GM19324 (cell line): ENCODE measurements at regions not wholly inside any gene's neighbourhood (a gene's known extent, or its start where the extent isn't known, plus 50 kb on each side); places are given as distances from the start of the nearest gene placed in this dataset.
"Not testable (repeated sequence)": the region's sequence is repeated elsewhere in the genome, so short reads cannot be mapped to it uniquely, and the experiment has no call there.

Experiments used
- ATAC-seq: cut with Tn5 transposase; IDR thresholded peaks from one replicate; pipeline ENCODE4 v1.9.1; 2021; ENCODE audit warnings: mild to moderate bottlenecking, moderate library complexity; ENCODE audit not compliant: unreplicated experiment, low FRiP score

- no peak for ATAC-seq
These were observed 775.9 kb downstream of the CENPC start for GRCh38 chr4:66769441-66769840.

GRCh38 chr4:66767442-66767841 lies 777.9 kb downstream of the CENPC start:
- ATAC-seq, result no peak

- no peak for ATAC-seq
These were observed 778.7 kb downstream of the CENPC start for GRCh38 chr4:66766557-66766956.

- ATAC-seq, result no peak
These were observed 795.0 kb downstream of the CENPC start for GRCh38 chr4:66750273-66750672.

DNA sequence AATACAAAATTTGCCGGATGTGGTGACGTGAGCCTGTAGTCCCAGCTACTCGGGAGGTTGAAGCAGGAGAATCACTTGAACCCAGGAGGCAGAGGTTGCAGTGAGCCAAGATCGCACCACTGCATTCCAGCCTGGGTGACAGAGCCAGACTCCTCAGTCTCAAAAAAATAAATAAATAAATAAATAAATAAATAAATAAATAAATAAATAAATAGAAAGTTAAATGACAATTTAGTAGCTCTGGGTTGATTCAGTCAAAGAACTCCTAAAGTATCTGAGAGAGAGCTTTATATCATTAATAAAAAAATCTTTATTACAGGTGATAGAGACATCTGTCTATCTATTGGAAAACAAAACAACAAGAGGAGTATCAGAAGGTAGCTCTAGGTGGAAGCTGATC lies 798.4 kb downstream of the CENPC start:
- not testable (repeated sequence) for ATAC-seq

GRCh38 chr4:66741081-66741480 lies 804.2 kb downstream of the CENPC start:
- ATAC-seq, result no peak

GRCh38 chr4:66736606-66737005 lies 808.7 kb downstream of the CENPC start:
- no peak for ATAC-seq

DNA sequence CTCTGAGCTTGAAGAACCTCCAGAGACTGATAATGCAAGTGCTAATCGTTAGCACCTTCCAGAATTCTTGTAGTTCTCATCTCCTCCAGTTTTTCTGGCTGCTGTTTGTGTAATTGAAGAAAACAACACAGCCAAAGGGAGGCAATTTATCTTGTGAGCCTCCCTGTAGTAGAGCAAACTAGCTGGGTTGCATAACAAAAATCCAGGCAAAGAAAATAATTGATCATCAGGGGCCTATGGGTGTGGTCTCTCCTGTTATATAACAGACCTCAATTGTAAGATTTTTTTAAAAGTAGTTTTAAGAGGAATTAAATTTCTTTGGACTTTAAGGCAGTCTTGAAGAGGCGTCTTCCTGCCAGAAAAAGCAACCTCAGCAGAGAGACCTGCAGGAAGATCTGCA lies 817.0 kb downstream of the CENPC start:
- ATAC-seq, result no peak

GRCh38 chr4:66712301-66712921 lies 832.9 kb downstream of the CENPC start:
- ATAC-seq, result not testable (repeated sequence)

- no peak for ATAC-seq
These were observed 841.1 kb downstream of the CENPC start for GRCh38 chr4:66704243-66704642.

- ATAC-seq, result no peak
These were observed 850.6 kb downstream of the CENPC start for GRCh38 chr4:66694739-66695138.

GRCh38 chr4:66693694-66694093 lies 851.6 kb downstream of the CENPC start:
- no peak for ATAC-seq

DNA sequence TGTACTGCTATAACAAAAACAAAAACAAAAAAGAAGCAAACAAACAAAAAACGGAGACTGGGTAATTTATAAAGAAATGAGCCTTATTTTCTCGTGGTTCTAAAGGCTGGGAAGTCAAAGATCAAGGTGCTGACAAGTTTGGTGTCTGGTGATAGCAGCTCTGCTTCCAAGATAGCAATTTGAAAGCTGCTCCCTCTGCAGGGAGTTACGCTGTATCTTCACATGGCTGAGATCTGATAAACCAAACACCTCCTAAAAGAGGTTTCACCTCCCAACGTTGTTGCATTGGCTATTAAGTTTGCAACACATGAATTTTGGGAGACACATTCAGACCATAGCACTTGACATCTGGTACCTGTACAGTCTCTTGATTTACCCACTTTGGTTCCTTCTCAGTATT lies 854.2 kb downstream of the CENPC start:
- ATAC-seq, result no peak

DNA sequence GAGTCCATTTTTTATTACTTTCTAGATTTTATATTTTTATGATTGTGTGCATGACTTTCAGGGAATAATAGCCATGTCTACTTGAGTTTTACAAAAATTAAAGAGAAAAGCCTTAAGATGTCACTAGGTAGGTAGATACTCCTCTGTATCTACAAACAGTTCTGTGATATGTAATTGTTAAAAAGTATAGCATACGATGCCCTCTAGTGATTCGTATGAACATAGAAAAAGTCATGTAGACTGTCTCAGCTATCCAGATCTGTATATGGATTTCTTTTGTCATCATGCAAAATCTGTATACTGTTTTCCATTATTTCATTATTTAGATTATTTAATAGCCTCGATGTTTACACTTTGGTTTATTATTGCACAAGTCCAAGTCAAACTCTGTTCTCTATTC lies 856.6 kb downstream of the CENPC start:
- ATAC-seq, result no peak

- no peak for ATAC-seq
These were observed 857.8 kb downstream of the CENPC start for GRCh38 chr4:66687459-66687858.

DNA sequence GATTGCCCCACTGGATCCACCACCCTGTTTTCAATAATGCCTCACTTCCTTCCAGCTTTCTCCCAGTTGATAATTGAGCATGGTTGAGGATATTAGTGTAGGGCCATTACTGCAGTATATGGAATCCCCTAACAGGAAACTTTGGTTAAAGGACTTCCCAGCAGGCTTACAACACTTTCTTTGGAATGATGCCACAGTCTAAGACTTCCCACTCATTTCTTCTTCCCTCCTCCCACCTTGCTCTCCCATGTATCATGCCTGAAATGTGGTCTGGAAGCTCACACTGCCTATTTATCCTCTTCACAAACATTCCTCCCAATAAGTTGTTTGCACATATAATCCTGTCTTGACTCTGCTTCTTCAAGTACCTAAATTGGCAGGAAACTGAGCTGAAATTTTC lies 863.3 kb downstream of the CENPC start:
- ATAC-seq, result no peak

- ATAC-seq, result no peak
These were observed 878.1 kb downstream of the CENPC start for GRCh38 chr4:66667249-66667648.

DNA sequence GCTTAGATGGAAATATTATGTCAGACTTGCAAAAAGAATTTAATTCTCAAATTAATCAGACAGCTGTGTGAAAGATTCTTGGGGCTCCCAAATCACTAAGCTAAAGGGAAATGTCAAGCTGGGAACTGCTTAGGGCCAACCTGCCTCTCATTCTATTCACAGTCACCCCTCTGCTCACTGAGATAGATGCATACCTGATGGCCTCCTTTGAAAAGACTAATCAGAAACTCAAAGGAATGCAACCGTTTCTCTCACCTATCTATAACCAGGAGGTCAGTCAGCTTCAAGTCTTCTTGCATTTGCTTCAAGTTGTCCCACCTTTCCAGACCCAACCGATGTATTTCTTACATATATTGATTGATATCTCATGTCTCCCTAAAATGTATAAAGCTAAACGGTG lies 882.7 kb downstream of the CENPC start:
- ATAC-seq, result no peak

DNA sequence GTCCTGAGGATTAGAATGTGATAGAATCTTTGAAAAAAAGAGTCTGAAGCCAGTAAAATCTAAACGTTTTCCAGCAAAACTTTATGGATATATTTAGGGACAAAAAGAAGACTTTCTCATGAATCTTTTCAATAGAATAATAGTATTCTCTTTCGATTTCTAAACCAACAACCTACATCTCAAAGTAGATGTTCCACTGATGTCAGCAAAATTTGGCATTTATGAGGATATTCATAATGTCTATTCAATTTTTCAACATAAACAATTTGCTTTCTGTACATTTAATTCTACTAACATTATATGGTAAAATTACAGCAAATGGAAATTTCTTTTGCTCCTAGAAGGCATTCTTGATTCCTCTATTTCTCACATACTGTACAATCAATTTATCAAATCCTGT lies 886.5 kb downstream of the CENPC start:
- ATAC-seq, result no peak

- no peak for ATAC-seq
These were observed 889.8 kb downstream of the CENPC start for GRCh38 chr4:66655505-66655904.

GRCh38 chr4:66653937-66654336 lies 891.4 kb downstream of the CENPC start:
- ATAC-seq, result no peak

DNA sequence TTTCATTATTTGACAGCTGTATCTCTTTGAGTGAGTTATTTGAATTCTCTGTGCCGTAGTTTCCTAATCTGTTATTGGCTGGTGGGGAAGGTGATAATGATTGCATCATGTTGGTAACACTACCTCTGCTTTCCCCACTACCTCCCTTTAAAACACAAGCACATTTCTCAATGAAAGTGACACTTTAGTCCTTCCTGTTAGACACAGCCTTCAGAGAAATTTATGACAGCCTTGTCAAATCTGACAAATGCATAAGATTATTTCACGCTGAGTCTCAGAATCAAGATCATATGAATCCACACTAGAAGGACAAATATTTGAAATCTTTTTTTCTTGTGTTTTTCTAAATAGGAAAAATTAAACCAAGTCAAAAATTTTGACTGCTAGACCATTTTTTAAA lies 896.1 kb downstream of the CENPC start:
- ATAC-seq, result no peak

GRCh38 chr4:66647926-66648325 lies 897.4 kb downstream of the CENPC start:
- ATAC-seq, result no peak
